Panc1 (cell line): ENCODE measurements at regions not wholly inside any gene's neighbourhood (a gene's known extent, or its start where the extent isn't known, plus 50 kb on each side); places are given as distances from the start of the nearest gene placed in this dataset.

Source experiments
- ATAC-seq: fragments of 200-7000 bp; cut with Tn5 transposase; 2 replicates; pipeline ENCODE4 v1.9.1; 2020; ENCODE audit warnings: mild to moderate bottlenecking, moderate library complexity
- BruUV-seq: library from RNA; stranded (reverse); fragments of 400-500 nt; replicated peaks from 2 replicates; lab custom pipeline; 2021; lab: Mats Ljungman, UMichigan
- CTCF ChIA-PET: fragments of 300-600 bp; sonication (Branson Sonifier 250); formaldehyde crosslinking; loops from one replicate; lab custom pipeline; 2022; ENCODE audit warnings: antibody characterized with exemption; lab: Charles Lee
- POLR2A ChIA-PET: fragments of 300-600 bp; sonication (Branson Sonifier 250); formaldehyde crosslinking; loops from one replicate; lab custom pipeline; 2022; ENCODE audit warnings: antibody characterized with exemption; lab: Charles Lee
- DNase-seq: peaks from one replicate; pipeline ENCODE4 v3.0.0-alpha.2; 2010; ENCODE audit warnings: low read depth, low spot score
- H3K27ac ChIP-seq: 2 replicates; pipeline ENCODE4 v1.5.1; 2011; ENCODE audit warnings: mild to moderate bottlenecking, low read length, inconsistent platforms
- H3K27me3 ChIP-seq: fragments of 200-500 bp; sonication (Bioruptor generic); 2 replicates; pipeline ENCODE4 v1.6.0; 2014; ENCODE audit warnings: low read length, inconsistent platforms; ENCODE audit not compliant: control insufficient read depth, insufficient read depth
- H3K36me3 ChIP-seq: fragments of 200-500 bp; sonication (Bioruptor generic); 2 replicates; pipeline ENCODE4 v1.5.1; 2014; ENCODE audit warnings: inconsistent platforms, mild to moderate bottlenecking, low read length, moderate library complexity; ENCODE audit not compliant: control insufficient read depth, insufficient read depth
- H3K4me1 ChIP-seq: 2 replicates; pipeline ENCODE4 v1.5.1; 2011; ENCODE audit warnings: inconsistent platforms, mild to moderate bottlenecking, low read length, moderate library complexity; ENCODE audit not compliant: control insufficient read depth, insufficient read depth
- H3K4me3 ChIP-seq, 2 experiments: 2 replicates each; pipeline ENCODE4 v1.5.1; 2011 to 2012; ENCODE audit warnings: low read depth in 2 of 2, low read length in 2 of 2, mild to moderate bottlenecking in 2 of 2, inconsistent platforms in 1 of 2, moderate library complexity in 1 of 2
- H3K9me3 ChIP-seq: fragments of 200-500 bp; sonication (Bioruptor generic); 2 replicates; pipeline ENCODE4 v1.5.1; 2014; ENCODE audit warnings: low read depth, mild to moderate bottlenecking, inconsistent platforms, low read length, moderate library complexity; ENCODE audit not compliant: control insufficient read depth, insufficient read depth
- CTCF ChIP-seq: fragments of 450-650 bp; IDR thresholded peaks from 2 replicates; pipeline ENCODE4 v1.5.1; 2017; ENCODE audit warnings: mild to moderate bottlenecking
- POLR2AphosphoS5 ChIP-seq: IDR thresholded peaks from 2 replicates; pipeline ENCODE4 v1.6.1; 2012; ENCODE audit warnings: mild to moderate bottlenecking, low read depth, low read length, moderate library complexity
- REST ChIP-seq, 2 experiments: IDR thresholded peaks; 2 replicates each; pipeline ENCODE4 v1.6.1; 2011 to 2012; ENCODE audit warnings: low read depth in 2 of 2, control low read depth in 1 of 2, low read length in 1 of 2, mild to moderate bottlenecking in 1 of 2, moderate library complexity in 1 of 2; ENCODE audit not compliant: insufficient read depth in 1 of 2
- SIN3A ChIP-seq: IDR thresholded peaks from 2 replicates; pipeline ENCODE4 v1.6.1; 2012; ENCODE audit warnings: low read depth, mild to moderate bottlenecking, low read length, moderate library complexity, borderline replicate concordance; ENCODE audit not compliant: insufficient read depth
- TCF7L2 ChIP-seq: IDR thresholded peaks from 2 replicates; pipeline ENCODE4 v1.6.1; 2011; ENCODE audit warnings: mild to moderate bottlenecking, low read depth, low read length, inconsistent platforms
- in situ Hi-C: cut with HindIII; loops from 2 replicates; pipeline ENCODE4 v1.10.0; 2016; ENCODE audit warnings: low sequenced_read_pairs, low pct_unique_long_range_greater_than_20kb
- intact Hi-C: fragments of 100-400 bp; cut with micrococcal nuclease; formaldehyde crosslinking; loops from one replicate; pipeline ENCODE4 v1.10.0; 2022; ENCODE audit not compliant: unreplicated experiment

GRCh38 chr3:31181661-31182060, 287.2 kb upstream of the GADL1 start:
- Histone ChIP-seq H3K27me3 (no peaks in the 10 kb centered on the region; the same call in 1 of the 2 replicates), H3K36me3 (no peaks in the 10 kb centered on the region), H3K27ac (no peak overlapping the region), H3K9me3 (no peaks in the 10 kb centered on the region), H3K4me3 (no peak overlapping the region), H3K4me1 (no peaks in the 10 kb centered on the region)
- intact Hi-C loops: no loop called here
- POLR2A ChIA-PET: no interaction called here
- ATAC-seq (no peak), DNase-seq (no peak)
- in situ Hi-C loops: no loop called here
- TF ChIP-seq SIN3A (no peak), POLR2AphosphoS5 (no peak), CTCF (no peak), TCF7L2 (no peak), REST (IDR thresholded peaks at IDR 0.05; ENCODE audit: insufficient read depth in 1 of 2, low read depth in 2 of 2, low read length in 1 of 2) (no peak)
- no TSS peak for BruUV-seq
- CTCF ChIA-PET: no interaction called here

GRCh38 chr3:31182661-31183060, 288.2 kb upstream of the GADL1 start:
- Histone ChIP-seq H3K27me3 (no peaks in the 10 kb centered on the region; the same call in 1 of the 2 replicates), H3K36me3 (no peaks in the 10 kb centered on the region), H3K27ac (no peak overlapping the region), H3K4me3 (no peak overlapping the region), H3K9me3 (no peaks in the 10 kb centered on the region), H3K4me1 (no peaks in the 10 kb centered on the region)
- ATAC-seq: no peak
- no TSS peak for BruUV-seq
- POLR2A ChIA-PET: no interaction called here
- intact Hi-C loops (no loop called here), in situ Hi-C loops (no loop called here)
- TF ChIP-seq CTCF (no peak), POLR2AphosphoS5 (no peak), REST (IDR thresholded peaks at IDR 0.05; ENCODE audit: insufficient read depth in 1 of 2, low read depth in 2 of 2, low read length in 1 of 2) (no peak), SIN3A (no peak), TCF7L2 (no peak)
- DNase-seq: no peak
- CTCF ChIA-PET: no interaction called here
